Stimulated activated CD8-positive, alpha-beta memory T cell treated with anti-CD3 and anti-CD28 coated beads, Interleukin-12 subunit alpha, Interleukin-12 subunit beta, amount 100 ng/mL, for 24 hours (primary cell): ENCODE measurements at regions not wholly inside any gene's neighbourhood (a gene's known extent, or its start where the extent isn't known, plus 50 kb on each side); places are given as distances from the start of the nearest gene placed in this dataset.

Experiments used
- DNase-seq: peaks from one replicate; pipeline ENCODE4 v3.0.0-alpha.2; 2020; ENCODE audit errors: extremely low read depth

DNA sequence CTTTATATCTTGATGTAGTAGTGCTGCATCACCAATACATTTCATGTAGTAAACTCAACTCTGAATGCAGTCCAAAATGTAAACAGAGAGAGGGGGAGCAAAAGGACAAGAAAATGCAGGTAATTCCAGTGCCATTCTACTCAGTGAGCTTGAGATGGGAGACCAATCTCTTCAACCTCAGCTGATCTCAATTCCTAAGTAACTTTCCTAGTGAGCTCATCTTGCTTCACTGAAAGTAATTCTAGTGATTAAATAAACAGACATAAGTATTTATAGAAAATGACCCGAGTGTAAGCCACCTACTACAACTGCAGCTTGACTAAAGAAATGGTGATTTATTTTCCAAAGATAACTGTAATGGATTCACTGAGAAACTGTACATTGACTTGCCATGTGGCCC is 424.5 kb downstream of the DMRT2 start:
- no peak for DNase-seq

DNA sequence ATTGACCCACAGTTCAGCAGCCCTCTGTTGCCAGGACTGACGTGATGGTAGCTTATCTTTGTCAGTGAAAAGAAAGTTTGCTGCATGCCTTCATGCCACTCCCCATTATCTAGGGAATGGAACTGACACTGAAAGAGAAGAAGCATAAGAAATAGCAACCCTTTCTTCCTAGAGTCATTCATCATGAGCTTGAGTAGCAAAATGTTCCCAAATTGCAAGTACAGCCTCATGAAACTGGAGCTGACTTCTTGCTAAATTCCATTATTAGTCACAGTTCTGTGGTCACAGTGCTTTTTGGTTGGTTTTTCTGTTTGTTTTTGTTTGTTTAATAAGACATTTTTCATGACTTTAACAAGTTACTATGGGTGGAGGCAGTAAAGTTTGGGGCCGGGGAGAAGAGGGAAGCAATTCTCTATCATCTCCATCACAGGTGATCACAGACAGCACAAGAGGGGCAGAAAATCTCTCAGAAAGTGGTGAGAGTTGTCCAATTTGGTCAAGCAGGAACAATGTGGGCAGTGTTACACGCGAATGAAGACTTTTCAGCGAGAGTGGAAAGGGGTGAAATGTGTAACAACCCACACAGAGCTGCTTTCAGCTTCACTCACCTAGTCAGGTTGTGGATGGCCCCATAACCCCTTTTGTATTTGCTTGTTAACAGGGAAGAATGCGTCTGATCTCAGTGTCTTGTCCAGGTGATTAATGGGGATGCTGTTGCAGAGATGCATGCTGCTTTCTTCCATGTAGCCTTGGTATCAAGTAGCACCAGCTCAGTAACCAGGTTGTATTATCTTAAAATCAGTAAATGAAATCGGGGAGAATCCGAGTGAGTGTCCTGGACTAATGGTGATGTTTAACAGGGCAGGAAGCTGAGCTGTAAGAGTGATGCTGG is 440.4 kb downstream of the DMRT2 start:
- no peak for DNase-seq

DNA sequence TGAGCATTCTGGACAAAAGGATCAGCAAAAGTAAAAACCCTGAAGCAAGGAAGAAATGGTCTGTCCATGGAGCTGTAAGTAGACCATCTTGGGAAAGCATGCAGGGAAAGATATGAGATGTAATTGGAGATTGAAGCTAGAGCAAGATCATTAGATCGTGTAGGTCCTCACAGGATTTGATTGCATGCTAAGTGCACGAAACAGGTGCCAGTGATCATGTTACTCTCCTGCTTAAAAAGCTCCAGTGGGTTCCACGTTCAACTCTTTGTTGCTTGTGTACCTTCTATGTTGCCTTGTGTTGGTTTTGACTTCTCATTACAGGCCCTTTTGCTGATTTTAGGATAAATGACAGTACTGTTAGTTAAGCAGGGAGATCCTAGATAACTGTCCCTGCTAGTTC is 442.0 kb downstream of the DMRT2 start:
- no peak for DNase-seq

DNA sequence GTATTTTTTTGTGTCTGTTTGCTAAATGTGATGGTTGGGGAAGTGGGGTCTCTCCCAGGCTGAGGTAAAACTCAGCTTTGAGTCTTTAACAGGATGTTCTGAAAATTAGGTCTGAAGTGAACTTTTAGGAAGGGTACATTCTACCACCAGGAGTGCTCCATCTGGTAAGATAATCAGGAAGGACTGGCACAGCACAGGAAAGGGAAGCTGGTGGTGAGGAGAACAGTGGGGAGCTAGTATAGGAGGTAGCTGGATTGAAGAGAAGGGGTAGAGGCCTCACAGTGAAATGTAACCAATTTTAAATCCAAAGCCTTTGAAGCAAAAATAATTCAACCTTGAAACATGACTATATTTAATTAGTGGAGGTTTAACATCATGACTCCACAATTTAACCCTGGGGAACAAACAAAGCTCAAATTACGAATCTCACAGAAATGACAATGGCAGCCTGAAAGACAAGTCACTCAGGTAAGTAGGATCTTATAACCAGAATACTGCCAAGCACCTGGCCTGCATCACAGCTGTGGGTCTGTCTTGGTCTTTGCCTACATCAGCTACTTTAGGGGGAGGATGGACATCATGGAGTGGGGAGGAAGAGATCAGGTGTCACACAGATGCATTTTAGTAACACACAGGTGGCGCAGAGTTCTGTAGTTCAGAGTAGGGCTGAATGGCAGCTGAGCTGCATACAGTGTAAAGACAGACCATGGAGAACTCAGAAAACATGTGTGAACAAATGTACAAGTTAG is 445.3 kb downstream of the DMRT2 start:
- DNase-seq: no peak

DNA sequence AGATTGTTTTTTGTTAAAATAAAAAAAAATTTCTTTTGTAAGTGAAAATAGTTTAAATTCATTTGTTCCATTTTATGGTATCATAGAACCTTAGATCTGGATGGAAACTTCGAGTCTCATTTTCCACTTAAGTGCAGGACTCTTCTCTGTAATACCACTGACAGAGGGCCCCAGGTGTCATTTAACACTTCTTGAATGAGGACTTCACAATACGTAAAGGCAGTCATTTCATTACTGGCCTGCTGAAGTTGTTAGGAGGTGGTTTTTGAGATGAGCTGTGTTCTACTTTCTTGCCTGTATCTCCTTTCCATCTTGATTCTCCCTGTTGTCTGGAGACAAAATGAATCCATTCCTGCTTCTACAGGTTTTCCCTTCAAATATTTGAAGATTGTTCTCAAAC is 455.3 kb downstream of the DMRT2 start:
- DNase-seq: no peak

DNA sequence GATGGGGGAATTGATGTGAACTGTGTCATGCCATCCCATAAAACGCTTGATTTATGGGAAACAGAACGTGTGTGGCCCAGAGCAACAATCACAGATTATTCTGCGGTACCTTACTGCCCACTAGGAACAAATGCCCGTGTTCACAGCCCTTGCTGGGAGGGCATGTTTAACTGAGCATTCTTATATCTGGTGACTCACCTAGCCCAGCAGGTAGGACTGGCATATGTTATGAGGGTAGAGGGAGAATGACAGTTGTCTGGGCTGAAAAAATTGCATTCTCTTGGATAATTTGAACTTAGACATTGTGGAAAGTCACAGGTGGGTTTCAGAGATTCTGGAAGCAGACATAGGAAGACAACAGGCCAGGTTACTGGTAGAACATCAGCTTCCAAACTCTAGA is 460.6 kb downstream of the DMRT2 start:
- DNase-seq: no peak

DNA sequence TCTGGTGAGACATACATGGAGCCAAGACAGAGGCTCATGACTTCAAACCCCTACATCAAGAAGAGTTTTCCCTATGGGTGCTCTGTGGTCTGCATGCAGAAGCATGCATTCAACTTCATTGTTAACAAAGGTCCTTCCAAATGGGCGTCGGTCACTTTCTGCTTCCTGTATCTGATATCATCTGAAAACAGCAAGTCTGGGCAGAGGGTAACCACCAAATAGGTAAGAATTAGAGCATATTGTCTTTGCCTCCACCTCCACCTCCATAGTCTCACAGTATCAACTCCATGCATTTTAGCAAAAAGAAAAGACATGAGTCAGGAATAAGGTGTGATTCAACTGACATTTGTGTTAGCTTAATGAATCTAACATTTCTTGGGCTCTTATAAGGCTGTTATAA is 462.9 kb downstream of the DMRT2 start:
- DNase-seq: no peak

DNA sequence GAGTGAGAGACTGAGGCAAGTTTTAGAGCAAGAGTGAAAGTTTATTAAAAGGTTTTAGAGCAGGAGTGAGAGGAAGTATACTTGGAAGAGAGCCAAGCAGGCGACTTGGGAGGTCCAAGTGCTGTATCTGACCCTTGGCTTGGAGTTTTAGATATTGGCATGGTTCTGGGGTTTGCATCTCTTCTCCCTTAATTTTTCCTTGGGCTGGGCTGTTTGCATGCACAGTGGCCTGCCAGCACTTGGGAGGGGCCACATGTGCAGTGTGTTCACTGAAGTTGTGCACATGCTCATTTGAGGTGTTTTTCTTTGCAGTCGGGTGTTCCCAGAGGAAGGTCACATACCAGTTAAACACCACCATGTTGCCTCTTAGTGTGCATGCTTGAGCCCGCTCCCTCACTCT is 464.1 kb downstream of the DMRT2 start:
- DNase-seq: no peak

DNA sequence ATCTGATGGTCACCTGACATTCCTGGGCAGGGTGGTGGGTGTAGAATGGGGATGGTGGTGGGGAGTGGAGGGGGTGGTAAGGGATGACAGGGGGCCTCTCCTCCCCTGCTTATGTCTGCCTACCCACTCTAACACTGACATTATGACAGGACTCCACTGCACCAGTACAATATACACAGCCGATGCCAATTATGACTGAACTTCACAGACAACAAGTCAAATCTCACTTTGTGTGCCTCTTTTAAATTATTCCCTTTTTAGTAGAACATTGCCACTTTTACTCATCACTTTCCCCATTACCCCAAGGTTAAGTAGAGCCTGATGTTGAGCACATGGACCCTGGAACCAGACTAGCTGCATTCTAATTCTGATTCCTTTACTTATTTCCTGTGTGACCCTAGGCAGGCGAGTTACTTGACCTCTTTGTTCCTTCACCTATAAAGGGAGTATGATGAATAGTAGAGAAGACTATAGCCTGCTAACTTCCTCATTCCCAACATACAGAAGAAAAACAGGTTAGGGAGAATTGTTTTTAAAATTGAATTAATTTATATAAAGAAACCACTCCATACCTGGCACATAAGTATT is 464.7 kb downstream of the DMRT2 start:
- DNase-seq: no peak

DNA sequence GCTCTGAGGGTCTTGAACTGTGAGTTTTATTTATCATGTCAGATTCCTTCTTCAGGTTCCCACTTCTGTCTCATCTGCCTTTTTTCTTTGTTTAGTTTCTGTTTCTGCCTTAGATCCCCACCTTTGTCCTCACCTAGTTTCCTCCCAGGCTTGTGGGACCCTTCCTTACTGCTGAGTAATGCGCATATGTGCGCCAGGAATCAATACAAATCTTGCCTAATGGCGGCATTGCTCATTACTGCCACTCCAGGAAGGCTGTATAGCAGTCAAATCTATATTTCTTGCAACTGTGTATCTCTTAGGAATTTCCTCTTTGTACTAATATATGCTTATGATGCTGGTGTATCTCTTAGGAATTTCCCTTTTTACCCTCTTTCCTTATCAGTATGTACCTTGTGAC is 465.4 kb downstream of the DMRT2 start:
- no peak for DNase-seq

DNA sequence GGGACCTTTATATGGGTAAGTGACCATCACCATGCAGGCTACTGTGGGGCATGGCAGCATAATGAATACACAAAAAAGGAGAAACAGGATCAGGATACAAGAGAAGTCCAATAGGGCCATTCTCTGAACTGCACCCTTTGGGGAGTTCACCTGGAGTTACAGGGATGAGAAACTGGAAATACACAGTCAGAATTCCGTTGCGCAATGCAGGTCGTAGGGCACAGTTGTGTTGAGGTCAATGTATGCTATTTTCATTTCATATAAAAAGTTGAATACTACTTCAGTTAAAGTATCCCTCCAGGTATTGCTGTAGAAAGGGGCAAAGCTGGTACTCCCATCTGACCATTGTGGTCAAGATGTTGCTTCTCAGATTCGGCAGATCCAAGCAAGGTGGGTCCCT is 471.4 kb downstream of the DMRT2 start:
- DNase-seq: no peak

DNA sequence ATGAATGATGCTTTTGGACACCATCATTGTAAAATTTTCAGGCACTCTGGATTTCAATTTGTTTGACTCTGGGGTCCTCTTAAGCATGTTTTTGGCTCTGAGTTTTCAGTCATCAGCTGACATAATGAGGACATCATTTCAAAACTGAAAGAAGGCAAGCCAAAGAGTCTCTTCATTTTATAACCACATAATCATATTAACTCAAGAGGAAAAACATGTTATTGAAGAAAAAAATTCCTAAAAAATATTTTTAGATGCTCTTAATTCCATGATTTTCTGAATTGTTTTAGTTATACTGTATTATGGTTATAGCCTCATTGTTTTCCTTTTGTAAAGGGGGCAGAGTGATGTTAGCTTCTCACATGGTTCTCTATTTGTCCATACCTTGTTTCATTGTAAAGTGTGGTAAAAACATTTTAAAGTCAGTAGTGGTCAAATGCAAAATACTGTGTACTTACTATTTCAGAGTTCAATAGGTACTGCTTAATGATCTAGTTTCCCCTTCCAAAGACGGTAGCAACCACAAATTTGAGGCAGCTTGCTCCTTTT is 472.1 kb downstream of the DMRT2 start:
- no peak for DNase-seq

DNA sequence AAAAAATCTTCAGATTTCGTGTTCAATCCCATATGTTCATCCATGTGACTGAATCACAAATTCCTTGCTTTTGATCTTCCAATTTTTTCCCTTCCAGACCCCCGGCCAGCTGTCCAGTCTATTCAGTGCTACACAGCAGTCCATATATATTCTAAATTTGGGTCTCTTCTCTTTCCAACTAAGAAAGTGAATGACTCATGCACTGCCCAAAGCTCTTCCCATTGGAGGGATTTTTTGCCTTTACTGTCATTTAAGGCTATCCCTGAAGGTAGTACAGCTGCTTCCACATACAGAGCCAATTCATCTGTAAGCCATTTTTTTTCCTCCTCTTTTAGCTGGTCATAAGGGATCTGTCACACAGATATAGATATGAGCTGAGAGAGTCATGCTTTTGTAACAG is 478.3 kb downstream of the DMRT2 start:
- no peak for DNase-seq

DNA sequence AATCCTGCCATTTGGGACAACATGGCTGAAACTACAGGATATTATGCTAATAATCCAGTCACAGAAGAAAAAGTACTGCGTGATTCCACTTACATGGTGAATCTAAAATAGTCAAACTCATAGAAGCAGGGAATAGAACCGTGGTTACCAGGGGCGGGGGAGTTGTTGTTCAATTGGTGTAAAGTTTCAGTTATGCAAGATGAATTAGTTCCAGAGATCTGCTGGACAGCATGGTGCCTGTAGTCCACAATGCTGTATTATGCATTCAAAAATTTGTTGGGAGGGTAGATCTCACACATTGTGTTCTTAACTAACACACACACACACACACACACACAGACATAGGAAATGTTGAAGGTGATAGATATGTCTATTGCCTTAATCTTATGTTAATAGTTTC is 480.5 kb downstream of the DMRT2 start:
- no peak for DNase-seq

DNA sequence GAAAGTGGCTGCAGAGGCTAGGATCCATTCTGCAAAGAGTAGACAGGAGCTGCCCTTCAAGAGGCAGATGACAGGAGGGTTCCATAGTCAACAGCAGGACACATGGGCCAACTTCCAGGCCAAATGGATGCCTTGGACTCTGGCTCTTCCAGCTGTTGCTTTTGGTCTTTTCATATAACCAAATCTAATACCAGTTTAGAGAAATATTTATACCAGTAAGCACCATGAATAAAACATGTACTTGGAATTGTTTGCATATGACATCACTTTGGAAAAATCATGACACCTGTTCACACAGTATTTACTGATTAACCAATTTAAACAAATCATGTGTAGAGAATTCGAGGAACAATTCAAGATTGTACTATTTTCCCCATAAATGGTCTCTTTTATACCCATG is 481.3 kb downstream of the DMRT2 start:
- DNase-seq: no peak

DNA sequence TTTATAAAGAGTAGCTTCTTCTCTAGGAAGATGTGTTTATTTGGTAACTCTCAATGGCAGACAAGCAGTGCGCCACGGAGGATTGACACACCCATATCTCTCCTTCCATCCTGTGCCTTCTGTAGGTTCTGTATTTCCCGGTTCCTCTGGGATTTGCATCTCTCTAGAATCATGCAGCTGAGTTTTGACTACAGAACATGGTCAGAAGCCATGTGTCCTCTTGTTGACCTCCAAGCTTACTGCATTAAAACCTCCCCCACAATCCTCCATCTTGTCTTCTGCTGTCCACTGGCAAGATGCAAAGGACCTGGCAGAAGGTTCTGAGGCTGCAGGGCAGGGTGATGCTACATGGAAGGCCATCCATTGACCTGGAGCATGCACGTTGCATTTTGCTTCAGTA is 482.0 kb downstream of the DMRT2 start:
- no peak for DNase-seq

DNA sequence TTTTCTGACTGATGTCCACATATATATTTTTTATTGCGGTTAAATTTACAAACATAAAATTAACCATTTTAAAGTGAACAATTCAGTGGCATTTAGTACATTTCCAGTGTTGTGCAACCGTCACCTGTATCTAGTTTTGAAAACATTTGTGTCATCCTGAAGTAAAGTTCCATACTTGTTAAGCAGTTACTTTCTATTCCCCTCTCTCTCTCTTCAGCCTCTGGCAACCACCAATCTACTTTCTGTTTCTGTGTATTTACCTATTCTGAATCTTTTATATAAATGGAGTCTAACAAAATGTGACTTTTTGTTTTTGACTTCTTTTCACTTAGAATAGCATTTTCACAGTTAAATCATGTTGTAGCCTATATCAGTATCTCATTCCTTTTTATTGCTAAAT is 480.1 kb upstream of the SMARCA2 start:
- no peak for DNase-seq

DNA sequence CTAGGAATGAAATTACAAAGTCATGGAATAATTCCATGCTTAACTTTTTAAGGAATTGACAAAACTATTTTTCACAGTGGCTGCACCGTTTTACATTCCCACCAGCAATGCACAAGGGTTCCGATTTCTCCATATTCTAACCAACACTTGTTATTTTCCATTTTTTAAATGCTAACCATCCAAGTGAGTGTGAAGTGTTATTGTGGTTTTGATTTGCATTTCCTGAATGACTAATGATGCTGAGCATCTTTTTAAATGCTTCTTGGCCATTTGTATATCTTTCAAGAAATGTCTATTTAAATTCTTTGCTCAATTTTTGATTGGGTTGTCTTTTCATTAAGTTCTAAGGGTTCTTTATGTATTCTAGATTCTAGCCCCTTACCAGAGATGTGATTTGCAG is 479.5 kb upstream of the SMARCA2 start:
- DNase-seq: no peak

DNA sequence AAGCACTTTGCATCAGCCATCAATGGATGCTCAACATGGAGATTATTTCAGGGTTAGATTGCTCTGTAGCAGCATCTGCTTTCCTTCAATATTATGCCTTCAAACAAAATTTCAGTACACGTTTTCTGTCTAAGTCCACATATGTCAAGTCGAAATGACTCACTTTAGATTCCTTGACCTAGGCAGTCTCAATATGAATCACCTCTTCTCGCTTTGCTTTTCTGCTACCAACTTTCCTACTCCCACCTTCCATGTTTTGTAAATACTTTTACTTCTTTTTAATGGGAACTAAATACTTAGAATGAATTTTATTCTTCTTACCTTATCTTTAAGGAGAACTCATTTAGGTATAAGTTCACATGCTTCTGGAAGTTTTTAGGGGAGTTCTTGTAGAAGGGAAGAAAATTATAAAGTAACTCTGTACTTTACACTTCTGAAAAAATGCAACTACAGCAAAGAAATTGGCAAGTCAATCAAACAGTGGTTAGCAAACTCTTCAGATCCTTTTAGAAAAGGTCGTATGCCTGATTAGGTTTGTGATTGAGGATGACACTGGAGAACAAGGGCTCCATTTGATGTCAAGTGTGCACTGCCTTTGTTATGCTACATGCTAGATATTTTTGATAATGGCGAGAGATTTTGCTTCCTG is 478.5 kb upstream of the SMARCA2 start:
- DNase-seq: no peak

DNA sequence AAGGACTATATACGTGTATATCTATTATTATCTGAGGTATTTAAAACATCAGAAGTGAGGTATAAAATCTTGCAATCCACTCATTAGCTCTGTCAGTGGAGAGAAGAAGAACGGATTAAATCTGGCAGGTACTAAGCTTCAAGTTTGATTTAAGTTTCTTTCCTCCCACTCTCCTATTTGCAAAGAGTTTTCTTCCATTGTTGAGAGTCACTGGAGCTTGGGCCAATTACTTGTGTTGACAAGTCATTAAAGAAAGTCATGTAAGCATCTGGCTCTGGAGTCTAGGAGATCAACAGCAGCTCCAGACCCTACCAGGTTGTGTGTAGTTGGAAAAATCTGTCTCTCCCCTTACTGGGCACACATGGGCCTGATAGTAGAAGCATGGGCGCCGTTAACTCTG is 476.8 kb upstream of the SMARCA2 start:
- no peak for DNase-seq

DNA sequence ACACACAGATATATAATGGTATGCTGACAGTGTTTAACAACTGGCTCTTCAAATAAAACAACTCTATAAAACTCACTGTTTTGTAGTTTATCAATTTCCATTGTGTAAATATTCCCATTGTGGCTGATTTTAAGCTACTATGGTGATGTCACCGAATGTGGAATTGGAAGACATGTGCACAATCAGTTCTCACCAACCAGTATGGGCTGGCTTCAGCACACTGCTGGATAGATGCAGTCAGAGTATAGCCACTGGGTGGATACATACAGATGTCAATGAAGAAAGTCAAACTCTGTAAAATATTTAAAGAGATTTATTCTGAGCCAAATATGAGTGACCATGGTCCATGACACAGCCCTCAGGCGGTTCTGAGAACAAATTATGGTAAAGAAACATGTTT is 475.9 kb upstream of the SMARCA2 start:
- DNase-seq: no peak

DNA sequence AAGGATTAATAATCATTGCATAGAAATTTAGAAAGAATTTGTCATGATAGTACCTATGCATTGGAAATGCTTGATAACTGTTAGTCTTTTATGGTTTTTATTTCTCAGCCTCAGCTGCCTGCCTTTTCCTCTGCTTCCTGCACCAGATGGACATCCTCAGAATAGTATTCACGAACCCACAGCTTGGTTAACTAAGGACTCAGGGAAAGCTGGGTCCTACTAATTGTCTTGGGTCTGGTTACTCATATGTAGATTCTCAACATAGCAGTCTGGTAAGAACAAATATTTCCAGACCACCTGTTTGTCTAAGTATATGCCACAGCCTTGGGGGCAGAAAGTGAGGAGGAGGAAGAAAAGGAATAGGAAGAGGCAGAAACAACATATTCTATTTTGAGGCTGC is 464.5 kb upstream of the SMARCA2 start:
- no peak for DNase-seq
